Parathyroid adenoma (tissue), 2 donors: ENCODE measurements at regions not wholly inside any gene's neighbourhood (a gene's known extent, or its start where the extent isn't known, plus 50 kb on each side); places are given as distances from the start of the nearest gene placed in this dataset.

ENCODE experiments used
- H2AFZ ChIP-seq: fragments of 300-600 bp; sonication (generic); one replicate; pipeline ENCODE4 v1.7.0; 2017; ENCODE audit warnings: antibody characterized with exemption, mild to moderate bottlenecking
- H3K27ac ChIP-seq: fragments of 300-600 bp; sonication (generic); one replicate; pipeline ENCODE4 v1.7.0; 2017
- H3K27me3 ChIP-seq: fragments of 300-600 bp; sonication (generic); one replicate; pipeline ENCODE4 v1.7.0; 2017; ENCODE audit warnings: low read length; ENCODE audit not compliant: control insufficient read depth, insufficient read depth
- H3K36me3 ChIP-seq: fragments of 300-600 bp; sonication (generic); one replicate; pipeline ENCODE4 v1.7.0; 2017; ENCODE audit warnings: low read length; ENCODE audit not compliant: control insufficient read depth, insufficient read depth
- H3K4me1 ChIP-seq: fragments of 300-600 bp; sonication (generic); one replicate; pipeline ENCODE4 v1.7.0; 2017; ENCODE audit warnings: control low read depth
- H3K4me2 ChIP-seq: fragments of 300-600 bp; sonication (generic); one replicate; pipeline ENCODE4 v1.7.0; 2017; ENCODE audit warnings: low read length
- H3K4me3 ChIP-seq: fragments of 300-600 bp; sonication (generic); one replicate; pipeline ENCODE4 v1.7.0; 2017; ENCODE audit warnings: low read depth, low read length
- H3K79me2 ChIP-seq: fragments of 300-600 bp; sonication (generic); one replicate; pipeline ENCODE4 v1.7.0; 2017; ENCODE audit warnings: control low read depth
- H3K9ac ChIP-seq: fragments of 300-600 bp; sonication (generic); one replicate; pipeline ENCODE4 v1.7.0; 2017; ENCODE audit warnings: mild to moderate bottlenecking
- H3K9me3 ChIP-seq: fragments of 300-600 bp; sonication (generic); one replicate; pipeline ENCODE4 v1.7.0; 2017; ENCODE audit warnings: low read length; ENCODE audit not compliant: control insufficient read depth
- TF ChIP-seq, protein P1 (sequence below): fragments of 300-600 bp; sonication (generic); IDR thresholded peaks from one replicate; pipeline ENCODE4 v1.7.0; 2017; ENCODE audit warnings: antibody characterized with exemption, mild to moderate bottlenecking
- donor health status: primary hyperparathyroidism.

GRCh38 chr20:52837378-52837777 lies 134.8 kb upstream of the TSHZ2 start:
- TF ChIP-seq, protein P1, sequence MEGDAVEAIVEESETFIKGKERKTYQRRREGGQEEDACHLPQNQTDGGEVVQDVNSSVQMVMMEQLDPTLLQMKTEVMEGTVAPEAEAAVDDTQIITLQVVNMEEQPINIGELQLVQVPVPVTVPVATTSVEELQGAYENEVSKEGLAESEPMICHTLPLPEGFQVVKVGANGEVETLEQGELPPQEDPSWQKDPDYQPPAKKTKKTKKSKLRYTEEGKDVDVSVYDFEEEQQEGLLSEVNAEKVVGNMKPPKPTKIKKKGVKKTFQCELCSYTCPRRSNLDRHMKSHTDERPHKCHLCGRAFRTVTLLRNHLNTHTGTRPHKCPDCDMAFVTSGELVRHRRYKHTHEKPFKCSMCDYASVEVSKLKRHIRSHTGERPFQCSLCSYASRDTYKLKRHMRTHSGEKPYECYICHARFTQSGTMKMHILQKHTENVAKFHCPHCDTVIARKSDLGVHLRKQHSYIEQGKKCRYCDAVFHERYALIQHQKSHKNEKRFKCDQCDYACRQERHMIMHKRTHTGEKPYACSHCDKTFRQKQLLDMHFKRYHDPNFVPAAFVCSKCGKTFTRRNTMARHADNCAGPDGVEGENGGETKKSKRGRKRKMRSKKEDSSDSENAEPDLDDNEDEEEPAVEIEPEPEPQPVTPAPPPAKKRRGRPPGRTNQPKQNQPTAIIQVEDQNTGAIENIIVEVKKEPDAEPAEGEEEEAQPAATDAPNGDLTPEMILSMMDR = no peak
- H3K36me3 ChIP-seq = no peaks in the 10 kb centered on the region
- H3K4me3 ChIP-seq = no peak overlapping the region
- no peaks in the 10 kb centered on the region for H3K9me3 ChIP-seq
- no peak overlapping the region for H3K9ac ChIP-seq
- H3K4me1 ChIP-seq = no peaks in the 10 kb centered on the region
- H3K4me2 ChIP-seq = no peak overlapping the region
- H2AFZ ChIP-seq = no peak overlapping the region
- H3K79me2 ChIP-seq = no peaks in the 10 kb centered on the region
- no peak overlapping the region for H3K27ac ChIP-seq
- no peaks in the 10 kb centered on the region for H3K27me3 ChIP-seq

- no peaks in the 10 kb centered on the region for H3K9me3 ChIP-seq
- H3K4me3 ChIP-seq = no peak overlapping the region
- H3K9ac ChIP-seq = no peak overlapping the region
- H3K27ac ChIP-seq = no peak overlapping the region
- H3K79me2 ChIP-seq = no peaks in the 10 kb centered on the region
- no peaks in the 10 kb centered on the region for H3K27me3 ChIP-seq
- no peaks in the 10 kb centered on the region for H3K4me1 ChIP-seq
- TF ChIP-seq, protein P1 = no peak
- H3K36me3 ChIP-seq = no peaks in the 10 kb centered on the region
- no peak overlapping the region for H3K4me2 ChIP-seq
- no peak overlapping the region for H2AFZ ChIP-seq
Observed at GRCh38 chr20:52833901-52834300, 138.3 kb upstream of the TSHZ2 start.

DNA sequence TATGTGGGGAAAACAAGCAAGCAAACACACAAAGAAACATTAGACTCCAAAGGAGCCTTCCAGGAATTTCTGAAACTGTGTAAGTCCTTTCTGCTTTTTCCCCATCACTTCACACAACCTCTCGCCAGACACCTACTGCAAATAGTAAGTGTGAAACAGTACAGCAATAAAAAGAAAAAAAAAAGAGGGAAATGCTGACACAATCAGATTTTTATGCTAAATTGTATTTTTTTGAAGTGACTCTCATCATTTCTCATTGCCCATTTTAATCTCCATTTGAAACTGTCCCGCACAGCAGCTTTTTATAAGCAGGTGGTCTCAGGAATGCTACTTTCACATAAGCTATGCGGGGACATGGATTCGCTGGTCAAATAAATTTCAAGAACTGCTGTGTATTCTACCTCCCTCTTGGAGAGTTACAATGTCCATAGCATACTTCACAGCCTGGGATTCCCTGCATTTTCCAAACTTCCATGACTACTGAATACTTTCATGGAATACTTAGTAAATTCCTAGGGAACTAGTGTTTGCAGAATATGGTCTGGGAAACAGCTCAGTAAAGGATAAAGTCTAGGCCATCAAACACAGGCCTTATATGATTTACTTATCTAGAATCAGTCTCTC lies 139.9 kb upstream of the TSHZ2 start:
- H3K79me2 ChIP-seq = no peaks in the 10 kb centered on the region
- no peak overlapping the region for H3K9ac ChIP-seq
- no peak overlapping the region for H2AFZ ChIP-seq
- TF ChIP-seq, protein P1 = no peak
- H3K4me1 ChIP-seq = no peaks in the 10 kb centered on the region
- H3K36me3 ChIP-seq = no peaks in the 10 kb centered on the region
- H3K4me3 ChIP-seq = no peak overlapping the region
- H3K27me3 ChIP-seq = no peaks in the 10 kb centered on the region
- no peak overlapping the region for H3K4me2 ChIP-seq
- H3K27ac ChIP-seq = no peak overlapping the region
- no peaks in the 10 kb centered on the region for H3K9me3 ChIP-seq

GRCh38 chr20:52830598-52830997 lies 141.6 kb upstream of the TSHZ2 start:
- Histone ChIP-seq H3K27ac (no peak overlapping the region), H2AFZ (no peak overlapping the region), H3K36me3 (no peaks in the 10 kb centered on the region), H3K4me2 (no peak overlapping the region), H3K27me3 (no peaks in the 10 kb centered on the region), H3K9me3 (no peaks in the 10 kb centered on the region), H3K4me3 (no peak overlapping the region), H3K79me2 (no peaks in the 10 kb centered on the region), H3K4me1 (no peaks in the 10 kb centered on the region), H3K9ac (no peak overlapping the region)
- TF ChIP-seq, protein P1 = no peak

DNA sequence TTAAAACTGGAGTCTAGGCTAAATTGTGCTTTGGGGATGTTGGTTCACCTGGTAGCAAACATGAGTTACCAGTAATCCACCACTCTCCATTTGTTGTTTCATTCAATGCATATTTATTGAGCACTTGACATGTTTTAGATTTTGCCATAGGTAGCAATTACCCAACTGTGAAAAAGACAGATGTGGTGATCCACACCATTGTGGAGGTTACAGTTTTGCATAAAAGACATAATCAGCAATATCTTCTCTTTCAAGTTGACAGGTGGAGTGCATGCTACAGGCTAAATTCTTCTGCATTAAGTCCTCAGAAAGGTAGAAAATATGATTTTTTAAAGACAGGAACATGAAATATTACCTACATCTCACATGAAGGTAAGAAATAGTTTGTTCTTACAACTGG lies 143.0 kb upstream of the TSHZ2 start:
- no peaks in the 10 kb centered on the region for H3K79me2 ChIP-seq
- H3K4me2 ChIP-seq = no peak overlapping the region
- no peaks in the 10 kb centered on the region for H3K4me1 ChIP-seq
- no peaks in the 10 kb centered on the region for H3K27me3 ChIP-seq
- no peaks in the 10 kb centered on the region for H3K9me3 ChIP-seq
- no peak overlapping the region for H3K4me3 ChIP-seq
- no peaks in the 10 kb centered on the region for H3K36me3 ChIP-seq
- H3K27ac ChIP-seq = no peak overlapping the region
- no peak overlapping the region for H3K9ac ChIP-seq
- TF ChIP-seq, protein P1 = no peak
- H2AFZ ChIP-seq = no peak overlapping the region
